Neuronal stem cell (in vitro differentiated cells): ENCODE measurements at regions not wholly inside any gene's neighbourhood (a gene's known extent, or its start where the extent isn't known, plus 50 kb on each side); places are given as distances from the start of the nearest gene placed in this dataset.

Source experiments
- DNase-seq: peaks from one replicate; pipeline ENCODE4 v3.0.0-alpha.2; 2013; ENCODE audit warnings: low spot score
- H2AFZ ChIP-seq: one replicate; pipeline ENCODE4 v1.6.1; 2013; ENCODE audit warnings: mild to moderate bottlenecking, low read length, inconsistent platforms
- H2AK5ac ChIP-seq: 2 replicates; pipeline ENCODE4 v1.6.1; 2013; ENCODE audit warnings: low read depth, mild to moderate bottlenecking, inconsistent platforms, low read length, moderate library complexity, mixed read lengths
- H2BK120ac ChIP-seq: 2 replicates; pipeline ENCODE4 v1.6.1; 2013; ENCODE audit warnings: low read depth, mild to moderate bottlenecking, inconsistent platforms, low read length, moderate library complexity, mixed read lengths
- H2BK12ac ChIP-seq: one replicate; pipeline ENCODE4 v1.6.1; 2013; ENCODE audit warnings: low read length, inconsistent platforms
- H2BK15ac ChIP-seq: 2 replicates; pipeline ENCODE4 v1.6.1; 2013; ENCODE audit warnings: mild to moderate bottlenecking, low read length, inconsistent platforms, mixed read lengths
- H2BK5ac ChIP-seq: one replicate; pipeline ENCODE4 v1.6.1; 2013; ENCODE audit warnings: inconsistent platforms, mild to moderate bottlenecking, low read length, moderate library complexity
- H3K14ac ChIP-seq: one replicate; pipeline ENCODE4 v1.6.1; 2013; ENCODE audit warnings: low read length, inconsistent platforms
- H3K18ac ChIP-seq: 2 replicates; pipeline ENCODE4 v1.6.1; 2013; ENCODE audit warnings: low read length, inconsistent platforms
- H3K23ac ChIP-seq: 2 replicates; pipeline ENCODE4 v1.6.1; 2013; ENCODE audit warnings: low read depth, mild to moderate bottlenecking, mixed read lengths, low read length, inconsistent platforms; ENCODE audit not compliant: poor library complexity
- H3K27ac ChIP-seq: replicated peaks from 3 replicates; pipeline ENCODE4 v1.5.1; 2013; ENCODE audit warnings: low read length, inconsistent platforms
- H3K27me3 ChIP-seq, 3 experiments: 2 replicates each; pipeline ENCODE4 v1.6.1; 2013; ENCODE audit warnings: low read length in 3 of 3, mild to moderate bottlenecking in 2 of 3, inconsistent platforms in 1 of 3, low read depth in 1 of 3, mixed read lengths in 1 of 3, moderate library complexity in 1 of 3; ENCODE audit not compliant: control insufficient read depth in 3 of 3, insufficient read depth in 3 of 3
- H3K36me3 ChIP-seq, 2 donors: replicated peaks in 1 of 2; 2 replicates each; pipeline ENCODE4 v1.6.1; 2013; ENCODE audit warnings: low read length in 2 of 2; ENCODE audit not compliant: control insufficient read depth in 2 of 2, insufficient read depth in 2 of 2
- H3K4ac ChIP-seq: 2 replicates; pipeline ENCODE4 v1.6.1; 2013; ENCODE audit warnings: inconsistent platforms, mild to moderate bottlenecking, low read length, moderate library complexity
- H3K4me1 ChIP-seq, 2 donors: 1 replicate in 1 of 2; 2 replicates in 1 of 2; pipeline ENCODE4 v1.6.1; 2013; ENCODE audit warnings: low read length in 2 of 2, low read depth in 1 of 2; ENCODE audit not compliant: control insufficient read depth in 2 of 2, insufficient read depth in 1 of 2
- H3K4me2 ChIP-seq: one replicate; pipeline ENCODE4 v1.6.1; 2013; ENCODE audit warnings: mild to moderate bottlenecking, low read length, inconsistent platforms; ENCODE audit not compliant: insufficient read depth, poor library complexity, severe bottlenecking
- H3K4me3 ChIP-seq, 2 donors: 2 replicates each; pipeline ENCODE4 v1.5.1; 2013; ENCODE audit warnings: low read length in 2 of 2, mild to moderate bottlenecking in 2 of 2, inconsistent platforms in 1 of 2, moderate library complexity in 1 of 2
- H3K79me1 ChIP-seq: one replicate; pipeline ENCODE4 v1.6.1; 2013; ENCODE audit warnings: low read depth, mild to moderate bottlenecking, inconsistent platforms, low read length, moderate library complexity
- H3K9ac ChIP-seq: one replicate; pipeline ENCODE4 v1.6.1; 2013; ENCODE audit warnings: mild to moderate bottlenecking, low read depth, low read length, inconsistent platforms; ENCODE audit not compliant: poor library complexity
- H3K9me3 ChIP-seq, 2 donors: replicated peaks in 1 of 2; 2 replicates each; pipeline versions ENCODE3 to v1.6.1; 2013; ENCODE audit warnings: low read length in 2 of 2, mild to moderate bottlenecking in 2 of 2, inconsistent platforms in 1 of 2, low read depth in 1 of 2, mixed read lengths in 1 of 2, moderate library complexity in 1 of 2; ENCODE audit not compliant: control insufficient read depth in 2 of 2, insufficient read depth in 1 of 2
- H4K8ac ChIP-seq: one replicate; pipeline ENCODE4 v1.6.1; 2013; ENCODE audit warnings: low read depth, mild to moderate bottlenecking, inconsistent platforms, low read length, moderate library complexity
- H4K91ac ChIP-seq: one replicate; pipeline ENCODE4 v1.6.1; 2013; ENCODE audit warnings: low read length, low read depth, mild to moderate bottlenecking, inconsistent platforms; ENCODE audit not compliant: poor library complexity
- WGBS, 2 donors: extraction: QIAGEN DNeasy Blood & Tissue Kit; methylation state at CpG; one replicate each; pipeline ENCODE4 v1.1.7; 2013; ENCODE audit warnings: missing lambda C conversion rate in 2 of 2, mixed read lengths in 1 of 2; ENCODE audit not compliant: insufficient read length in 2 of 2, insufficient replicate concordance in 1 of 2; ENCODE audit errors: extremely low coverage in 2 of 2; 5-methylcytosine and 5-hydroxymethylcytosine counted together

- Histone ChIP-seq H3K9me3 (no peaks in the 10 kb centered on the region), H3K18ac (no peak overlapping the region), H3K27ac (no peak overlapping the region), H3K27me3 (no peaks in the 10 kb centered on the region), H3K4me3 (no peak overlapping the region), H3K4ac (no peak overlapping the region), H2AK5ac (no peak overlapping the region), H3K23ac (no peak overlapping the region), H3K14ac (no peak overlapping the region), H2AFZ (no peak overlapping the region), H3K4me1 (no peaks in the 10 kb centered on the region), H3K79me1 (no peaks in the 10 kb centered on the region), H4K91ac (no peak overlapping the region), H2BK15ac (no peak overlapping the region), H2BK12ac (no peak overlapping the region), H3K4me2 (no peak overlapping the region), H4K8ac (no peak overlapping the region), H2BK120ac (no peak overlapping the region), H3K9ac (no peak overlapping the region), H3K36me3 (no peaks in the 10 kb centered on the region), H2BK5ac (no peak overlapping the region)
- WGBS, 2 donors, result no CpG with 5 or more reads among the region's 5 CpGs
- DNase-seq, result no peak
Observed at GRCh38 chr6:147856687-147857086, 348.2 kb downstream of the SAMD5 start.

GRCh38 chr6:147858421-147858820, 349.9 kb downstream of the SAMD5 start:
- Histone ChIP-seq H2BK15ac (no peak overlapping the region), H3K18ac (no peak overlapping the region), H2BK5ac (no peak overlapping the region), H2BK120ac (no peak overlapping the region), H3K4me3 (no peak overlapping the region), H3K9ac (no peak overlapping the region), H4K8ac (no peak overlapping the region), H3K36me3 (no peaks in the 10 kb centered on the region), H4K91ac (no peak overlapping the region), H3K79me1 (no peaks in the 10 kb centered on the region), H3K9me3 (no peaks in the 10 kb centered on the region), H2AFZ (no peak overlapping the region), H3K4ac (no peak overlapping the region), H2AK5ac (no peak overlapping the region), H3K14ac (no peak overlapping the region), H2BK12ac (no peak overlapping the region), H3K4me2 (no peak overlapping the region), H3K23ac (no peak overlapping the region), H3K27ac (no peak overlapping the region), H3K4me1 (no peaks in the 10 kb centered on the region), H3K27me3 (no peaks in the 10 kb centered on the region)
- no peak for DNase-seq
- no CpG with 5 or more reads among the region's 2 CpGs for WGBS, 2 donors

DNA sequence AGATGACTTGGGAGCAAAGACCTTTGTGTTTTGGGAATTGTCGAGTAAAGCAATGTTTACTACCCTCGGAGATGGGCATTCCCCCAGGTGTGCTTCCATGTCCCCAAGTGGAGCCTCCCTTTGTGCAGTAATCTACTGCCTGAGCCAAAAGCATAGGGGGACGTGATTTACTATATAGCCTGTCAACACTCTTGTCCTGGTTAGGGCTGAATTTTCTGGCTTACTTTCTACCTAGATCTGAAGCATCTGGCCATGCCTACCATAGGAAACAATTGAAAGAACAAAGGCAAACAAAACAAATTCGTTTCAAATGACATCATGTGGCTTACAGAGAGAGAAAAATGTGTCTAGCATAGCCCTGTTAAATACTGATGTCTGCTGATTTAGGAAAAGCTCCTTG, 350.6 kb downstream of the SAMD5 start:
- no peak overlapping the region for H2BK5ac ChIP-seq
- H3K27ac ChIP-seq, result no peak overlapping the region
- no peak overlapping the region for H3K18ac ChIP-seq
- no peak overlapping the region for H3K23ac ChIP-seq
- no peak overlapping the region for H3K4me2 ChIP-seq
- H3K4me3 ChIP-seq, result no peak overlapping the region
- no peaks in the 10 kb centered on the region for H3K36me3 ChIP-seq
- no peak overlapping the region for H2AK5ac ChIP-seq
- no peak overlapping the region for H2BK15ac ChIP-seq
- WGBS, 2 donors, result no CpG with 5 or more reads among the region's 4 CpGs
- no peaks in the 10 kb centered on the region for H3K9me3 ChIP-seq
- no peaks in the 10 kb centered on the region for H3K27me3 ChIP-seq
- H4K91ac ChIP-seq, result no peak overlapping the region
- H3K9ac ChIP-seq, result no peak overlapping the region
- no peak overlapping the region for H2AFZ ChIP-seq
- DNase-seq, result no peak
- no peak overlapping the region for H3K4ac ChIP-seq
- H2BK120ac ChIP-seq, result no peak overlapping the region
- H4K8ac ChIP-seq, result no peak overlapping the region
- no peak overlapping the region for H3K14ac ChIP-seq
- H3K79me1 ChIP-seq, result no peaks in the 10 kb centered on the region
- no peaks in the 10 kb centered on the region for H3K4me1 ChIP-seq
- H2BK12ac ChIP-seq, result no peak overlapping the region

DNA sequence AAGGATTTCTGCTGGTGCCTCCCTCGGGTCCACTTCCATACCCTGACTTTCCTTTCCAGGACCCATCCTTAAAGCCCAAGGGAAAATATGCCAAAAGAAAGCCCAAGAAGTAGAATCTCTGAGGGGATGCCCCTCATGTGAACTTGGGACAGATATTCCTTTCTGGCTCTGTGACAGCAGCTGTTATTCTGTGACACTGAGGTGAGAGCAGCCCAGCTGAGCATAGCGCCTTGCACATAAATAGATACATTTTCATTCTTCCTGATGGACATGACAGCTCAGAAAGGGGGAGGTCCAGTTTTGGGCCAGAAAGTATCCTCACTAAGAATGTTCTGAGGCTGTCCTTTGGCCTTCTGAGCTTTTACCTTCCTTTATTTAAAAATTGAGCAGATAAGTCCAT, 353.2 kb downstream of the SAMD5 start:
- no peak overlapping the region for H3K18ac ChIP-seq
- no peak overlapping the region for H3K4me2 ChIP-seq
- no peak overlapping the region for H3K27ac ChIP-seq
- no peaks in the 10 kb centered on the region for H3K4me1 ChIP-seq
- H3K9ac ChIP-seq, result no peak overlapping the region
- no peak overlapping the region for H4K91ac ChIP-seq
- H3K14ac ChIP-seq, result no peak overlapping the region
- no peak overlapping the region for H4K8ac ChIP-seq
- H2BK5ac ChIP-seq, result no peak overlapping the region
- no peak overlapping the region for H2AFZ ChIP-seq
- H3K27me3 ChIP-seq, result no peaks in the 10 kb centered on the region
- WGBS, 2 donors, result no CpG with 5 or more reads among the region's 2 CpGs
- no peak overlapping the region for H2AK5ac ChIP-seq
- no peaks in the 10 kb centered on the region for H3K36me3 ChIP-seq
- H2BK15ac ChIP-seq, result no peak overlapping the region
- no peak overlapping the region for H3K23ac ChIP-seq
- H2BK120ac ChIP-seq, result no peak overlapping the region
- no peaks in the 10 kb centered on the region for H3K79me1 ChIP-seq
- H3K4me3 ChIP-seq, result no peak overlapping the region
- DNase-seq, result no peak
- H2BK12ac ChIP-seq, result no peak overlapping the region
- H3K4ac ChIP-seq, result no peak overlapping the region
- no peaks in the 10 kb centered on the region for H3K9me3 ChIP-seq
